ENCODE measurements at regions not wholly inside any gene's neighbourhood (a gene's known extent, or its start where the extent isn't known, plus 50 kb on each side); places are given as distances from the start of the nearest gene placed in this dataset.

GRCh38 chr5:124873188-124873587, 126.7 kb upstream of the ZNF608 start:
- no peak overlapping the region for H3K4me3 ChIP-seq (ENCODE audit: low read depth, low read length)
- TF ChIP-seq CTCF (IDR thresholded peaks at IDR 0.05; ENCODE audit: low read depth, low read length, missing control alignments) = no peak
- DNase-seq (ENCODE audit: low read depth) = no peak
- in situ Hi-C loops (cut with HindIII; ENCODE audit: low sequenced_read_pairs) = no loop called here

GRCh38 chr5:124873713-124874112, 127.3 kb upstream of the ZNF608 start:
- no peak for TF ChIP-seq CTCF (IDR thresholded peaks at IDR 0.05; ENCODE audit: low read depth, low read length, missing control alignments)
- in situ Hi-C loops (cut with HindIII; ENCODE audit: low sequenced_read_pairs) = no loop called here
- H3K4me3 ChIP-seq (ENCODE audit: low read depth, low read length) = no peak overlapping the region
- no peak for DNase-seq (ENCODE audit: low read depth)

GRCh38 chr5:124876566-124876965, 130.1 kb upstream of the ZNF608 start:
- TF ChIP-seq CTCF (IDR thresholded peaks at IDR 0.05; ENCODE audit: low read depth, low read length, missing control alignments) = no peak
- no peak overlapping the region for H3K4me3 ChIP-seq (ENCODE audit: low read depth, low read length)
- no peak for DNase-seq (ENCODE audit: low read depth)
- in situ Hi-C loops (cut with HindIII; ENCODE audit: low sequenced_read_pairs) = no loop called here

GRCh38 chr5:124876983-124877382, 130.5 kb upstream of the ZNF608 start:
- TF ChIP-seq CTCF (IDR thresholded peaks at IDR 0.05; ENCODE audit: low read depth, low read length, missing control alignments) = no peak
- no peak overlapping the region for H3K4me3 ChIP-seq (ENCODE audit: low read depth, low read length)
- DNase-seq (ENCODE audit: low read depth) = no peak
- in situ Hi-C loops (cut with HindIII; ENCODE audit: low sequenced_read_pairs) = no loop called here

- H3K4me3 ChIP-seq (ENCODE audit: low read depth, low read length) = no peak overlapping the region
- DNase-seq (ENCODE audit: low read depth) = no peak
- in situ Hi-C loops (cut with HindIII; ENCODE audit: low sequenced_read_pairs) = no loop called here
- TF ChIP-seq CTCF (IDR thresholded peaks at IDR 0.05; ENCODE audit: low read depth, low read length, missing control alignments) = no peak
Observed at GRCh38 chr5:124877501-124878146, 131.2 kb upstream of the ZNF608 start.

- no peak for TF ChIP-seq CTCF (IDR thresholded peaks at IDR 0.05; ENCODE audit: low read depth, low read length, missing control alignments)
- no peak for DNase-seq (ENCODE audit: low read depth)
- in situ Hi-C loops (cut with HindIII; ENCODE audit: low sequenced_read_pairs) = no loop called here
- H3K4me3 ChIP-seq (ENCODE audit: low read depth, low read length) = no peak overlapping the region
Observed at GRCh38 chr5:124878583-124879342, 132.3 kb upstream of the ZNF608 start.
